ENCODE measurements at regions not wholly inside any gene's neighbourhood (a gene's known extent, or its start where the extent isn't known, plus 50 kb on each side); places are given as distances from the start of the nearest gene placed in this dataset.

- DNase-seq (ENCODE audit: low read depth), result no peak
Observed at GRCh38 chr7:106419455-106420182, 134.8 kb upstream of the NAMPT start.

DNA sequence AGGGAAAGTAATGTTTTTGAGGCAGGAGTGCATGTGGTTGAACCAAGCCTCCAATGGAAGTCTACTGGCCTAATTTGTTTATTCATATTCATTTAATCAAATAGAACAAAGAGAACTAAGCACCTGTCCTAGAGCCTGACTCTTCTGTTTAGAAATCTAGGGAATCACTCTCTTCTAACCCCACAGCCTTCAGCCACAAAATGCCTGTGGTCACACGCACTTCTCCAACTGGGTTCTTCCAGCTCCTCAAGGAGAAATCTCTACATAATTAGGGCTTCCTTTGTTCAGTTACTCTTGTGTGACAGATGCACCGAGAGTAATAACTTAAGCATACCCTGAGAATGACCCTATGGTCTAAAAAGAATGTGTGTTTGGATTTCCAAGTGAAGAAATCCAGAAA lies 133.7 kb upstream of the NAMPT start:
- no peak for DNase-seq (ENCODE audit: low read depth)

DNA sequence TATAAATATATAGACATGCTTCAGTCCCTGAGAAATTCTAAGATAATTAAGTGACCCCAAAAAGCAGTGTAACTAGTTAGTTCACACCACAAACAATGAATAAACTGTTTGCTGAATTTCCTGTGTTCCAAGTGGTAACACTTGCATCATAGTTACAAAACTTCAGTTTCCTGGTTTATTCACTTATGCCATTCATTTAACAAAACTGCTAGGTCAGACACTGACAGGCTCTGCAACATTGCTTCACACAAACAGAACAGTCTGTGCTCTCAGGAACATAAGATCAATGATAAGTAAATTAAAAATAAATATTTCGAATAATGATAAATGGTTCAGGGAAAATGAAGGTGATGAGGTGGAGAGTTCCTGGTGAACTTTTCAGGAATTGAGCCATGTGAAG lies 133.3 kb upstream of the NAMPT start:
- DNase-seq (ENCODE audit: low read depth), result no peak

DNA sequence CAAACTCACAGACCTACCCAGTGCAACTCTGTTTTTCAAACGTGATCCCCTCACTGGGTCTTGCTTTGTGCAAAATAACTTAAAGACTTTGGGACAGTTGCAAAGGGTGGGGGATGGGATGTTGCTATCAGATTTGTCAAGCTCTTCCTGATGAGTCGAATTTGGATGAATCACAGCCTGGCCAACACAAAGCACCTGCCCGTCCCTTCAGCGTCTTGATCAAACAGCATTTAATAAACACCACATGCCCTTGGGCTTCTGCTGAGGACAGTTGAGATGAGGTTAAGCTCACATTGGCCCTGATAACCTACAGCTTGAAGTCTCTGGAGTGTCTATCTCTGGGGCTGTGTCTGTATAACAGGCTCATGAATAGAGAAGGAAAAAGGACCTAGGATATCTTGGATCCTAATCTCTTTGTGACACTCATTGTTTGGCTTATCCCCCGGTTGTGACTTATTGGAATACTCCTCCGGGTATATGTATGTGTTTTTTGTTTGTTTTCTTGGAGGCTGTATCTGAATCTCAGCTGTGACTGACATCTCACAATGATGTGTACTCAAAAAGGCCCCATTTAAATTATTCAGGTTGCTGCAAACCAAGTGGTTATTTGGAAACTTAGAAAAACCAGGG lies 132.6 kb upstream of the NAMPT start:
- no peak for DNase-seq (ENCODE audit: low read depth)

GRCh38 chr7:106416430-106416829 lies 131.6 kb upstream of the NAMPT start:
- no peak for DNase-seq (ENCODE audit: low read depth)

DNA sequence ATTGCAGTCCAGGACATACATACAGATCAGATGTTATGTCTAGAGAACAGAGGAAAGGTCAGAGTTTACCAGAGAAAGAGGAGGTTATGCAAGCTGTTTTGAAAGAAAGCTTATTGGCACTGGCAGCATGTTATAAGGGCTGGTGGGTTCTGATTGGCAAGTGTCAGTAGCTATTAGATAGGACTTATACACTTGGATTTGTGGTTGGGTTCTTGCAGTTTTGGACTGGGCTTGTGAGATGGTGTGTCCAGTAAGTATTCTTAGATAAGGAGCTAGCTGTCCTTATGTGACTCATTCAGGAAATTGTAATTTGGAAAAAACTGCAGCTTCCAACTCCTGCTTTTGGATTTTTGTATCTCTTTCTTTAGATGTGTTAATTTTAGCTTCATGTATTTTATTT lies 130.7 kb upstream of the NAMPT start:
- DNase-seq (ENCODE audit: low read depth), result no peak

GRCh38 chr7:106413446-106413845 lies 128.7 kb upstream of the NAMPT start:
- no peak for DNase-seq (ENCODE audit: low read depth)

DNA sequence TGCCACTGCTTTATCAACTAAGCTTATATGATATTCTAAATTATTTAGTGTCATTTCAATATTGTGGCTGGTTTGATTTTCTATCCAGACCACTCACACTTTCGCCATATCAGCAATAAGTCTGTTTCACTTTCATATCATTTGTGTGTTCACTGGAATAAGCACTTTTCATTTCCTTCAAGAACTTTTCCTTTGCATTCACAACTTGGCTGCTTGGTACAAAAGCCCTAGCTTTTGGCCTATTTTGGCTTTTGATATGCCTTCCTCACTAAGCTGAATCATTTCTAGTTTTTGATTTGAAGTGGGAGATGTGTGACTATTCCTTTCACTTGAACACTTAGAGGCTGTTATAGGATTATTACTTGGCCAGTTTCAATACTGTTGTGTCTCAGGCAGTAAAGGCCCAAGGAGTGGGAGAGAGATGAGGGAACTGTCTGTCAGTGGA lies 120.9 kb upstream of the NAMPT start:
- no peak for DNase-seq (ENCODE audit: low read depth)

DNA sequence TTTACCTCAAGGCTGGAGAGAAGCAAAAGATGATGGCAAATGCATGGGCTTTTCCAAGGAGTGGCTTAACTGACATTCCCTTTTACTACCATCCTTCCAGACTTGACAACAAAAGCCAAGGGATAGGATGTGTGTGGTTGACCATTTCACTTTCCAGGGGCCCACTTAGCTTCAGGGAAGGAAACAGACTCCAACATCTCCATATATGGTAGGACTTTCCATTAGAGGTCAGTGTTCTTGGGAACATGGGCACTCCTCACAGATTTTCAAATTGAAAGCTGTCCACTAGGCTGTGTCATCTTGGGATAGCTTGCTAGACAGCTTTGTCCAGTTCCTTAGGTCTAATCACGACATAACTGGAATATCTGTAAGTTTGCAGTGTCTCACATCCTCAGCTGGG lies 118.1 kb upstream of the NAMPT start:
- DNase-seq (ENCODE audit: low read depth), result no peak

DNA sequence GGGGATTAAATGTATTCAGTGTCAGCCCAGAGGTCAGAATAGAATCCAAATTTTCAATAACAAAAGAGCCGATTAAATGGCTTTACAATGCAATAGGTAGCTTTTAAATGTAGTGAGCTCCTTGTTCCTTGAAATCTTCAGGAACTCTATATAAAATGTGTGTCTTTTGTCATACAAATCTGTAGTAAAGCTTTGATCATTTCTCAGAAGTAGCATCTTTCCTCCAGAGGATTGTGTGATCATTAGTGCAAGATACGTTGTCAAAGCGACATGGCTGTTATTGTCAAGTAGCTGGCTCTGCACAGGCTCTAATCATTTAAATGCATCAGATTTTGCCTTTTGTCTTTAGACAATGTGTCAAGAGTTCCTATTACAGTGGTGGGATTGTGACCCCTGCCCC lies 116.1 kb upstream of the NAMPT start:
- DNase-seq (ENCODE audit: low read depth), result no peak

DNA sequence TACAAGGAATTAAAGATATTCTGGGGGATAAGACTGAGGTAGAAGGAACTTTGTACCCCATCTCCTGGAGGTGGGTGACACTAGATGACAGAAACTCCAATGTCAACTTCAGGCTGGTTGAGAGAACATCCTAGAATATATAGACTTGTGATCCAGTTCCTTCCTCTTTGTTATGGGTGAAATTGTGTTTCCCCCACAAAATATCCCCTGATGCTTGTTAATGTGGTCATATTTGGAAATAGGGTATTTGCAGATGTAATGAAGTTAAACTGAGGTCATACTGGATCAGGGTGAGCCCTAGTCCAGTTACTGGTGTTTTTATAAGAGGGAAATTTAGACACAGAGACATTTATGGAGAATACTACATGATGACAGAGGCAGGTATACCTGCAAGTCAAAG lies 114.0 kb upstream of the NAMPT start:
- no peak for DNase-seq (ENCODE audit: low read depth)

DNA sequence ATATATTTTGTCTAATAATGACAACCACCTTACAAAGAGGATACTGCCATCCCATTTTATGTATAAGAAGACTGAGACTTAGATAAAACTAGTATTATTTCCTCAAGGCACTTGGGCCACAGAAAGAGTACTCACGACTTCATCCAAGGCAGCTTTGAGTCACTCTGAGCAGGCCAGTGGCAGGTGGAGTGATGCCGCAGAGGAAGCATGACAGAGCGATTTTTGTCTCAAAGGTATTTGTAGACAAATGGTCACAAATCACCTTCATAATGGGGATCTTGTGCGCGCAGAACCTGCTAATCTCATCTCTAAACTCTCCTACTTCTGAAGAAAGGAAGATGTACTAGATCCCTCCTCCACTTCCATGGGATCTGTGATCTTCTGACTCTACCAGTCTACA lies 113.2 kb upstream of the NAMPT start:
- DNase-seq (ENCODE audit: low read depth), result no peak

GRCh38 chr7:106394526-106394925 lies 109.7 kb upstream of the NAMPT start:
- DNase-seq (ENCODE audit: low read depth), result no peak

- no peak for DNase-seq (ENCODE audit: low read depth)
Observed at GRCh38 chr7:106393564-106394251, 108.9 kb upstream of the NAMPT start.

DNA sequence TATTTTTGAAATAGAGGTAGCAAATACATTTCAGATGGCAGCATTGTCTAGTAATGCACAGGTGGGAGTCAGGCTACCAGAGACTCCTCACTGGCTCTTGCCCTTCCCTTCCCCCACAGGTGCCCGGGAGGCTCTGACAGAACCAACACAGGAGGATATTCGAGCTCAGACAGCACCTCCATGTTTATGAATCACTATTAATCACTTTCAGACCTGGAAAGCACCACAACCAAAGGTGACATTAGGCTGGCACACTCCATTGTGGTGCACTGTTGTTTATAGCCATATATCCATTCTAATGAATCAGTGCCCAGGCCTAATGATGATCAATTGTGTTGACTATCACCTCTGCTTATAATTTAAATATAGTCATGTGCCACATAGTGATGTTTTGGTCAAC lies 107.8 kb upstream of the NAMPT start:
- DNase-seq (ENCODE audit: low read depth), result no peak

DNA sequence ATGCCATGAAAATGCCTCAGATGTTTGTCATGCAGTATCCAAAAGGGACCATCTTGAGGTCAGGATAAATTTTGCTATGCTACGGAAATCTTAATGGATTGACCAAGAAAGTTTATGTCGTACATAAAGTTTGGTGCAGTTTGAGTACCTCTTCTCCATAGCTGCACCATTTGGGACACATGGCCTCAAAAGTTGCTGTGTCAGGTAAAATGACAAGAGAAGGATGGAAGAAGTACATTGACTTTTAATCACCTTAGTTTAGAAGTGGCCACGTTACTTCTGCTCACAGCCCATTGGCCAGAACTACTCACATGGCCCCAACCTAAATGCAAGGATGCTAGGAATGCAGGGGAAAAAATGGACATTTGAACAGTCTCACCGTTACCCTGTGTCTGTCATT lies 107.4 kb upstream of the NAMPT start:
- no peak for DNase-seq (ENCODE audit: low read depth)

GRCh38 chr7:106386958-106387357 lies 102.2 kb upstream of the NAMPT start:
- no peak for DNase-seq (ENCODE audit: low read depth)

- no peak for DNase-seq (ENCODE audit: low read depth)
Observed at GRCh38 chr7:106384373-106384772, 99.6 kb upstream of the NAMPT start.

- DNase-seq (ENCODE audit: low read depth), result no peak
Observed at GRCh38 chr7:106382929-106383328, 98.1 kb upstream of the NAMPT start.

GRCh38 chr7:106382129-106382528 lies 97.3 kb upstream of the NAMPT start:
- no peak for DNase-seq (ENCODE audit: low read depth)

DNA sequence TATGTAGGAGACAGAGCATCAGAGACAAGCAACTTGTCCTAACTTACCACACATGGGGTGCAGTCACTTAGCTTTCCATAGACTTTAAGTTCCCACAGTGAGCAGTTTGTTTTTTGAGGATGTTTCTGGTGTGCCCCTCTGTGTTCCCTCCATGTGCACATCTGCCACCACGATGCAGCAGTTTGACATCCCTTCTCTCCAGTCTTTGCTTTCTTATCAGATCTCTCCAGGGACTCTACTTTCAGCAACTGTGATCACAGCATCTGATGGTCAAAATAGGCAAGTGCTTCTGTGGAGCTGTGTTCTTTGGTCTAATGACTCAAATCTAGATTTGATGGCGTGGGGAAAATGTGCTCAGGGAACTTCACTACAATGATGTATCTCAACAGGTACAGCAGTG lies 96.5 kb upstream of the NAMPT start:
- DNase-seq (ENCODE audit: low read depth), result no peak

DNA sequence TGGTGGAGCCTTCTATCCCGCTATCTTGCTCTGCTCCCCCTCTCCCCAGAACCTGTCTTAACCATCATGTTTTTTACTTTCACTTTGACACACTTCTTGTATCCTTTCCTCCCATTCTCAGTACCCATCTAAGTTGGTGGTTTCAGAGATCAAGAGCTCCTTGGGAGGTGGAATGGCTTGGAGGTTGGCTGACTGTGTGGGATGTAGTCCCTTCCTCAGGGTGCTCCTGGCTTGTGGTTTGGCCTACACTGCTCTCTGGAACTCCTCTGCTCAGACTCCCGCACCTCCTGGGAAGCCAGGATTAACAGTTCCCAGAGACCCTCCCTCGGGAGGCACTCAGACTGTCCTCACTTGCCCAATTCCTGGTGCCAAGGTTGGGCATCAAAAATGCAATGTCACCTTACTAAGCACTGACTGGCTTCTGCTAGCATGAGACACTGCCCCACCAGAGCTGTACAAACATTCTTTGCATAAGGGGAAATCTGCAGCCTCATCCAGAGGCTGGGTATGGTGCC lies 93.1 kb upstream of the NAMPT start:
- DNase-seq (ENCODE audit: low read depth), result no peak
